ENCODE measurements at regions not wholly inside any gene's neighbourhood (a gene's known extent, or its start where the extent isn't known, plus 50 kb on each side); places are given as distances from the start of the nearest gene placed in this dataset.

DNA sequence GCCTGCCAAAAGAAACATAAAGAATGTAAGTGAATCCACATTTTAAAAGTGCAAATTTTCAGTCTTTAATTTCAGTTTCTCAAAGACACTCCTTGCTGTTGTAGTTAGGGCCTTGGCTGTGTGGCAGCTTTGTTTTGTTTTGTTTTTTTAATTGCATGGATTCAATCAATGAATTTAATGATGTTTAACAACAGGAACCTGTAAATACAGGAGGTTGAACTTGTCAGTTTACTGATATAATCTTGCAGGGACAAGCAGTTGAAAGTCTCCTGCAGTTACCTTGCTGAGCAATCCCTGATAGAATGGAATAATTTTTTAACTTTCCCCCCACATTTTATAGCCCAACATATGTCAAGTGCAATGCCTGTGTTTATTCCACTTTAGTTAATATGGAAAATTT lies 528.3 kb upstream of the PCDH7 start:
- TF ChIP-seq EZH2 (IDR thresholded peaks at IDR 0.05; ENCODE audit: low read length), result no peak
- TF ChIP-seq, protein P1, sequence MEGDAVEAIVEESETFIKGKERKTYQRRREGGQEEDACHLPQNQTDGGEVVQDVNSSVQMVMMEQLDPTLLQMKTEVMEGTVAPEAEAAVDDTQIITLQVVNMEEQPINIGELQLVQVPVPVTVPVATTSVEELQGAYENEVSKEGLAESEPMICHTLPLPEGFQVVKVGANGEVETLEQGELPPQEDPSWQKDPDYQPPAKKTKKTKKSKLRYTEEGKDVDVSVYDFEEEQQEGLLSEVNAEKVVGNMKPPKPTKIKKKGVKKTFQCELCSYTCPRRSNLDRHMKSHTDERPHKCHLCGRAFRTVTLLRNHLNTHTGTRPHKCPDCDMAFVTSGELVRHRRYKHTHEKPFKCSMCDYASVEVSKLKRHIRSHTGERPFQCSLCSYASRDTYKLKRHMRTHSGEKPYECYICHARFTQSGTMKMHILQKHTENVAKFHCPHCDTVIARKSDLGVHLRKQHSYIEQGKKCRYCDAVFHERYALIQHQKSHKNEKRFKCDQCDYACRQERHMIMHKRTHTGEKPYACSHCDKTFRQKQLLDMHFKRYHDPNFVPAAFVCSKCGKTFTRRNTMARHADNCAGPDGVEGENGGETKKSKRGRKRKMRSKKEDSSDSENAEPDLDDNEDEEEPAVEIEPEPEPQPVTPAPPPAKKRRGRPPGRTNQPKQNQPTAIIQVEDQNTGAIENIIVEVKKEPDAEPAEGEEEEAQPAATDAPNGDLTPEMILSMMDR (optimal IDR thresholded peaks at IDR 0.05 in 1 of 3, IDR thresholded peaks at IDR 0.05 in 1 of 3, conservative IDR thresholded peaks at IDR 0.05 in 1 of 3; ENCODE audit: extremely low read depth in 1 of 3, insufficient read depth in 2 of 3, low read length in 3 of 3), result no peak

Measured in keratinocyte (primary cell).